GM12878 (cell line): ENCODE measurements at regions not wholly inside any gene's neighbourhood (a gene's known extent, or its start where the extent isn't known, plus 50 kb on each side); places are given as distances from the start of the nearest gene placed in this dataset.

Experiments used
- ATAC-seq: fragments of 200-7000 bp; cut with Tn5 transposase; 3 replicates; pipeline ENCODE4 v1.9.1; 2020; ENCODE audit warnings: mild to moderate bottlenecking, moderate library complexity
- BruUV-seq: library from RNA; stranded (reverse); fragments of 400-500 nt; replicated peaks from 2 replicates; lab custom pipeline; 2021; lab: Mats Ljungman, UMichigan
- CTCF ChIA-PET: fragments of 300-600 bp; sonication (Branson Sonifier 250); formaldehyde crosslinking; extraction: SDS; loops from one replicate; lab custom pipeline; 2021; ENCODE audit warnings: inconsistent platforms; lab: Yijun Ruan, JAX
- POLR2A ChIA-PET: fragments of 350-600 bp; formaldehyde crosslinking; extraction: SDS; loops from one replicate; lab custom pipeline; 2021; ENCODE audit warnings: inconsistent platforms; lab: Charles Lee
- RAD21 ChIA-PET: fragments of 300-600 bp; sonication (Branson Sonifier 250); formaldehyde crosslinking; loops from one replicate; lab custom pipeline; 2023; ENCODE audit warnings: antibody characterized with exemption; ENCODE audit not compliant: unreplicated experiment; lab: Charles Lee
- SMC1A ChIA-PET: fragments of 300-600 bp; sonication (Branson Sonifier 250); formaldehyde crosslinking; loops from one replicate; lab custom pipeline; 2023; ENCODE audit not compliant: unreplicated experiment, uncharacterized antibody; lab: Charles Lee
- DNase-seq: peaks from one replicate; pipeline ENCODE4 v3.0.0-alpha.2; 2011; ENCODE audit warnings: low read depth, low spot score
- FAIRE-seq: peaks from 3 replicates; lab custom pipeline; 2011; peaks lifted over from hg19 to GRCh38; lab: Jason Lieb, UNC
- H2AFZ ChIP-seq: 2 replicates; pipeline ENCODE4 v1.6.0; 2011; ENCODE audit warnings: low read depth, low read length, control low read depth; ENCODE audit not compliant: control insufficient read depth
- H3K27ac ChIP-seq: 2 replicates; pipeline ENCODE4 v1.5.1; 2011; ENCODE audit warnings: control low read depth; ENCODE audit not compliant: control insufficient read depth, insufficient read depth
- H3K27me3 ChIP-seq, 2 experiments: replicated peaks in 1 of 2; 2 replicates each; pipeline versions ENCODE4 v1.6.0 to v1.6.1; 2011; ENCODE audit warnings: low read length in 1 of 2; ENCODE audit not compliant: control insufficient read depth in 2 of 2, insufficient read depth in 2 of 2
- H3K36me3 ChIP-seq, 2 experiments: 2 replicates each; pipeline ENCODE4 v1.5.1; 2011; ENCODE audit warnings: low read length in 1 of 2; ENCODE audit not compliant: control insufficient read depth in 2 of 2, insufficient read depth in 2 of 2
- H3K4me1 ChIP-seq: 2 replicates; pipeline ENCODE4 v1.6.1; 2011; ENCODE audit warnings: mild to moderate bottlenecking, low read length, moderate library complexity, mixed read lengths; ENCODE audit not compliant: control insufficient read depth, insufficient read depth
- H3K4me2 ChIP-seq: 2 replicates; pipeline ENCODE4 v1.6.0; 2011; ENCODE audit warnings: control low read depth; ENCODE audit not compliant: control insufficient read depth, insufficient read depth
- H3K4me3 ChIP-seq: fragments of 200-600 bp; sonication (generic); 2 replicates; pipeline ENCODE4 v1.5.1; 2016
- H3K79me2 ChIP-seq: 2 replicates; pipeline ENCODE4 v1.6.0; 2011; ENCODE audit warnings: low read length; ENCODE audit not compliant: control insufficient read depth, insufficient read depth
- H3K9ac ChIP-seq: 2 replicates; pipeline ENCODE4 v1.8.0; 2011; ENCODE audit warnings: low read length, control low read depth, mixed read lengths; ENCODE audit not compliant: control insufficient read depth, insufficient read depth
- H3K9me3 ChIP-seq: replicated peaks from 3 replicates; pipeline ENCODE4 v1.5.1; 2011; ENCODE audit warnings: mild to moderate bottlenecking, low read length; ENCODE audit not compliant: control insufficient read depth, insufficient read depth
- H4K20me1 ChIP-seq: 2 replicates; pipeline ENCODE4 v1.6.0; 2011; ENCODE audit not compliant: control insufficient read depth, insufficient read depth
- BRCA1 ChIP-seq: IDR thresholded peaks from 2 replicates; pipeline ENCODE4 v1.6.1; 2011; ENCODE audit warnings: low read depth, low read length, improper control_type of control experiment
- HDAC6 ChIP-seq: fragments of 200-600 bp; sonication (generic); IDR thresholded peaks from one replicate; pipeline ENCODE4 v1.8.0; 2017; ENCODE audit warnings: antibody characterized with exemption; ENCODE audit not compliant: unreplicated experiment
- KLF5 ChIP-seq: fragments of 450-650 bp; IDR thresholded peaks from 2 replicates; pipeline ENCODE4 v1.6.1; 2014; ENCODE audit warnings: mild to moderate bottlenecking; ENCODE audit not compliant: partially characterized antibody
- MEF2A ChIP-seq: IDR thresholded peaks from 2 replicates; pipeline ENCODE4 v1.6.1; 2011; ENCODE audit warnings: low read depth, mild to moderate bottlenecking, low read length, moderate library complexity; ENCODE audit not compliant: insufficient read depth
- NR2C1 ChIP-seq: fragments of 450-650 bp; IDR thresholded peaks from 2 replicates; pipeline ENCODE4 v1.6.1; 2017; ENCODE audit warnings: antibody characterized with exemption, mild to moderate bottlenecking, moderate library complexity
- RB1 ChIP-seq: fragments of 450-650 bp; formaldehyde crosslinking; IDR thresholded peaks from 2 replicates; pipeline ENCODE4 v1.6.1; 2017; ENCODE audit warnings: mild to moderate bottlenecking, borderline replicate concordance
- RFX5 ChIP-seq: IDR thresholded peaks from 2 replicates; pipeline ENCODE4 v1.6.1; 2011; ENCODE audit warnings: low read depth, low read length, improper control_type of control experiment
- SREBF2 ChIP-seq: IDR thresholded peaks from 2 replicates; pipeline ENCODE4 v1.6.1; 2012; ENCODE audit warnings: mild to moderate bottlenecking, low read length
- STAT3 ChIP-seq: IDR thresholded peaks from 2 replicates; pipeline ENCODE4 v1.6.1; 2011; ENCODE audit warnings: low read depth, low read length, improper control_type of control experiment
- TARDBP ChIP-seq: IDR thresholded peaks from 2 replicates; pipeline ENCODE4 v1.6.1; 2016; ENCODE audit warnings: borderline replicate concordance
- YY1 ChIP-seq: IDR thresholded peaks from 2 replicates; pipeline ENCODE4 v1.6.1; 2011; ENCODE audit warnings: low read depth, mild to moderate bottlenecking, low read length
- ZBED1 ChIP-seq: IDR thresholded peaks from 2 replicates; pipeline ENCODE4 v1.6.1; 2016; ENCODE audit warnings: borderline replicate concordance
- WGBS: methylation state at CpG from one replicate; pipeline ENCODE4 v1.1.6; 2016; ENCODE audit warnings: low lambda C conversion rate; ENCODE audit not compliant: insufficient replicate concordance, insufficient coverage; ENCODE audit errors: missing lambda C conversion rate; 5-methylcytosine and 5-hydroxymethylcytosine counted together
- in situ Hi-C: fragments of 300-500 bp; cut with MboI; formaldehyde crosslinking; loops from 9 replicates; pipeline ENCODE4 v1.14.3; 2018; ENCODE audit warnings: mixed read lengths
- intact Hi-C: fragments of 100-400 bp; cut with micrococcal nuclease; formaldehyde crosslinking; loops from one replicate; pipeline ENCODE4 v1.14.2; 2022; ENCODE audit not compliant: unreplicated experiment
- TF ChIP-seq, protein P1 (sequence below): fragments of 450-650 bp; IDR thresholded peaks from 2 replicates; pipeline ENCODE4 v1.6.1; 2017; ENCODE audit warnings: mild to moderate bottlenecking, moderate library complexity
- TF ChIP-seq, protein P2 (sequence below): fragments of 450-650 bp; IDR thresholded peaks from 2 replicates; pipeline ENCODE4 v1.6.1; 2016; ENCODE audit warnings: mild to moderate bottlenecking
- TF ChIP-seq, protein P3 (sequence below): fragments of 450-650 bp; formaldehyde crosslinking; IDR thresholded peaks from 2 replicates; pipeline ENCODE4 v1.4.0; 2020; ENCODE audit warnings: mild to moderate bottlenecking, moderate library complexity

DNA sequence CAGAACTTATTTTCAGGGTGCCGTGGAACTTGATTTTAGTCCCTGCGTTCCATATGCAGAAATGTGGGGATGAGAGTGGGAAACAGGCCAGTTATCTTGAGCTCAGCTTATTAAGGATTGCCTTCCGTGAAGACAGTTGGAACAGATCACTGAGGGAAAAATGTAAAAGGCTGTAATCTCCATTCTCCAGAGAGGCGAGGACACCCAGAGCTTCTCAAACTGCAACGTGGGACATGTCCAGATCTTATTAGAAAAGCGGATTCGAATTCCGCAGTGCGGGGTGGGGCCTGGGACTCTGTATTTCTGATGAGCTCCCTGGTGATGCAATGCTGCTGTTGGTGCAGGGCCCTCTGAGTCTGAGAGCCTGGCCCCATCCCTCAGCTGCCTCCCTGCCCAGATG is 185.6 kb upstream of the CIBAR2 start (continued):
- TF ChIP-seq, protein P1, sequence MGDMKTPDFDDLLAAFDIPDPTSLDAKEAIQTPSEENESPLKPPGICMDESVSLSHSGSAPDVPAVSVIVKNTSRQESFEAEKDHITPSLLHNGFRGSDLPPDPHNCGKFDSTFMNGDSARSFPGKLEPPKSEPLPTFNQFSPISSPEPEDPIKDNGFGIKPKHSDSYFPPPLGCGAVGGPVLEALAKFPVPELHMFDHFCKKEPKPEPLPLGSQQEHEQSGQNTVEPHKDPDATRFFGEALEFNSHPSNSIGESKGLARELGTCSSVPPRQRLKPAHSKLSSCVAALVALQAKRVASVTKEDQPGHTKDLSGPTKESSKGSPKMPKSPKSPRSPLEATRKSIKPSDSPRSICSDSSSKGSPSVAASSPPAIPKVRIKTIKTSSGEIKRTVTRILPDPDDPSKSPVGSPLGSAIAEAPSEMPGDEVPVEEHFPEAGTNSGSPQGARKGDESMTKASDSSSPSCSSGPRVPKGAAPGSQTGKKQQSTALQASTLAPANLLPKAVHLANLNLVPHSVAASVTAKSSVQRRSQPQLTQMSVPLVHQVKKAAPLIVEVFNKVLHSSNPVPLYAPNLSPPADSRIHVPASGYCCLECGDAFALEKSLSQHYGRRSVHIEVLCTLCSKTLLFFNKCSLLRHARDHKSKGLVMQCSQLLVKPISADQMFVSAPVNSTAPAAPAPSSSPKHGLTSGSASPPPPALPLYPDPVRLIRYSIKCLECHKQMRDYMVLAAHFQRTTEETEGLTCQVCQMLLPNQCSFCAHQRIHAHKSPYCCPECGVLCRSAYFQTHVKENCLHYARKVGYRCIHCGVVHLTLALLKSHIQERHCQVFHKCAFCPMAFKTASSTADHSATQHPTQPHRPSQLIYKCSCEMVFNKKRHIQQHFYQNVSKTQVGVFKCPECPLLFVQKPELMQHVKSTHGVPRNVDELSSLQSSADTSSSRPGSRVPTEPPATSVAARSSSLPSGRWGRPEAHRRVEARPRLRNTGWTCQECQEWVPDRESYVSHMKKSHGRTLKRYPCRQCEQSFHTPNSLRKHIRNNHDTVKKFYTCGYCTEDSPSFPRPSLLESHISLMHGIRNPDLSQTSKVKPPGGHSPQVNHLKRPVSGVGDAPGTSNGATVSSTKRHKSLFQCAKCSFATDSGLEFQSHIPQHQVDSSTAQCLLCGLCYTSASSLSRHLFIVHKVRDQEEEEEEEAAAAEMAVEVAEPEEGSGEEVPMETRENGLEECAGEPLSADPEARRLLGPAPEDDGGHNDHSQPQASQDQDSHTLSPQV, result no peak
- no peak for TF ChIP-seq MEF2A

DNA sequence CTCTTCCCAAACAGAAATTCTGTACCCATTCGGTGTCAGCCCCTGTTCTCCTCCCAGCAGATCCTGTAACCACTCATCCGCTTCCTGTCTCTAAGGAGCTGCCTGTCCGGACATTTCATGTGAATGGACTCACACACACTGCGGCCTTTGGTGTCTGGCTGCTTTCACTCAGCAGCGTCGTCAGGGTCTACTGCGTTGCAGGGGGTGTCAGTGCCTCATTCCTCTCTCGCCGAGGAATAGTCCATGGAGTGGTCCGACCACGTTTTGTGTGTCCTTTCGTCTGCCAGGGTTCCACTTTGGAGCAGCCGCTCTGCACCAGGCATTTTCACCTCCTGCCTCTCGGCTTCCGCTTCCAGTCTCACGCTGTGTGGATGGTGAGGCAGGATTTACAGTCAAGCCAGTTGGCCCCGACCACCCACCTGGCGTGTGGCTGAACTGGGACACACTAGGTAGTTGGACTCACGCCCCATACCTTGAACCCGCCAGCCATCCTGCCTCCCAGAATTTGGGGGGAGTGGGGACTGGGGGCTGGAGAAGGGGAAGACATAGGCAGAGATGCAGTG is 188.2 kb upstream of the CIBAR2 start:
- Histone ChIP-seq H3K27me3 (no peaks in the 10 kb centered on the region), H3K9ac (no peak overlapping the region), H3K4me1 (no peaks in the 10 kb centered on the region), H3K4me2 (no peak overlapping the region), H2AFZ (no peak overlapping the region), H4K20me1 (no peaks in the 10 kb centered on the region), H3K79me2 (no peaks in the 10 kb centered on the region), H3K4me3 (no peak overlapping the region), H3K27ac (no peak overlapping the region), H3K36me3 (no peaks in the 10 kb centered on the region), H3K9me3 (no peaks in the 10 kb centered on the region)
- 53% methylated on average over 19 of the region's 20 CpGs for WGBS
- in situ Hi-C loops, result no loop called here
- no peak for ATAC-seq
- ChIA-PET POLR2A (no interaction called here), RAD21 (no interaction called here), CTCF (interaction anchor here (0.6 to 1.0 kb wide), 3 partner anchors 28 to 619 kb away, joined by 3 to 5 read pairs (median 3); no protein-coding TSS in a partner anchor), SMC1A (no interaction called here)
- no TSS peak for BruUV-seq
- intact Hi-C loops, result loop anchor here (5.0 to 10.0 kb wide), 2 partner anchors 124 to 312 kb away; partner anchors contain the start of gene GSE1
- DNase-seq, result no peak
- no peak for FAIRE-seq
- no peak for TF ChIP-seq ZBED1
- TF ChIP-seq RB1, result no peak
- TF ChIP-seq HDAC6, result no peak
- no peak for TF ChIP-seq STAT3
- no peak for TF ChIP-seq SREBF2
- no peak for TF ChIP-seq YY1
- TF ChIP-seq NR2C1, result no peak
- no peak for TF ChIP-seq RFX5
- no peak for TF ChIP-seq BRCA1
- TF ChIP-seq KLF5, result no peak
- no peak for TF ChIP-seq MEF2A
- TF ChIP-seq, protein P2, sequence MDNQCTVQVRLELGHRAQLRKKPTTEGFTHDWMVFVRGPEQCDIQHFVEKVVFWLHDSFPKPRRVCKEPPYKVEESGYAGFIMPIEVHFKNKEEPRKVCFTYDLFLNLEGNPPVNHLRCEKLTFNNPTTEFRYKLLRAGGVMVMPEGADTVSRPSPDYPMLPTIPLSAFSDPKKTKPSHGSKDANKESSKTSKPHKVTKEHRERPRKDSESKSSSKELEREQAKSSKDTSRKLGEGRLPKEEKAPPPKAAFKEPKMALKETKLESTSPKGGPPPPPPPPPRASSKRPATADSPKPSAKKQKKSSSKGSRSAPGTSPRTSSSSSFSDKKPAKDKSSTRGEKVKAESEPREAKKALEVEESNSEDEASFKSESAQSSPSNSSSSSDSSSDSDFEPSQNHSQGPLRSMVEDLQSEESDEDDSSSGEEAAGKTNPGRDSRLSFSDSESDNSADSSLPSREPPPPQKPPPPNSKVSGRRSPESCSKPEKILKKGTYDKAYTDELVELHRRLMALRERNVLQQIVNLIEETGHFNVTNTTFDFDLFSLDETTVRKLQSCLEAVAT, result no peak
- TF ChIP-seq, protein P3, sequence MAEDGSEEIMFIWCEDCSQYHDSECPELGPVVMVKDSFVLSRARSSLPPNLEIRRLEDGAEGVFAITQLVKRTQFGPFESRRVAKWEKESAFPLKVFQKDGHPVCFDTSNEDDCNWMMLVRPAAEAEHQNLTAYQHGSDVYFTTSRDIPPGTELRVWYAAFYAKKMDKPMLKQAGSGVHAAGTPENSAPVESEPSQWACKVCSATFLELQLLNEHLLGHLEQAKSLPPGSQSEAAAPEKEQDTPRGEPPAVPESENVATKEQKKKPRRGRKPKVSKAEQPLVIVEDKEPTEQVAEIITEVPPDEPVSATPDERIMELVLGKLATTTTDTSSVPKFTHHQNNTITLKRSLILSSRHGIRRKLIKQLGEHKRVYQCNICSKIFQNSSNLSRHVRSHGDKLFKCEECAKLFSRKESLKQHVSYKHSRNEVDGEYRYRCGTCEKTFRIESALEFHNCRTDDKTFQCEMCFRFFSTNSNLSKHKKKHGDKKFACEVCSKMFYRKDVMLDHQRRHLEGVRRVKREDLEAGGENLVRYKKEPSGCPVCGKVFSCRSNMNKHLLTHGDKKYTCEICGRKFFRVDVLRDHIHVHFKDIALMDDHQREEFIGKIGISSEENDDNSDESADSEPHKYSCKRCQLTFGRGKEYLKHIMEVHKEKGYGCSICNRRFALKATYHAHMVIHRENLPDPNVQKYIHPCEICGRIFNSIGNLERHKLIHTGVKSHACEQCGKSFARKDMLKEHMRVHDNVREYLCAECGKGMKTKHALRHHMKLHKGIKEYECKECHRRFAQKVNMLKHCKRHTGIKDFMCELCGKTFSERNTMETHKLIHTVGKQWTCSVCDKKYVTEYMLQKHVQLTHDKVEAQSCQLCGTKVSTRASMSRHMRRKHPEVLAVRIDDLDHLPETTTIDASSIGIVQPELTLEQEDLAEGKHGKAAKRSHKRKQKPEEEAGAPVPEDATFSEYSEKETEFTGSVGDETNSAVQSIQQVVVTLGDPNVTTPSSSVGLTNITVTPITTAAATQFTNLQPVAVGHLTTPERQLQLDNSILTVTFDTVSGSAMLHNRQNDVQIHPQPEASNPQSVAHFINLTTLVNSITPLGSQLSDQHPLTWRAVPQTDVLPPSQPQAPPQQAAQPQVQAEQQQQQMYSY (CRISPR knock-in tag), result no peak
- no peak for TF ChIP-seq TARDBP
